GM23338 (cell line): ENCODE measurements at regions not wholly inside any gene's neighbourhood (a gene's known extent, or its start where the extent isn't known, plus 50 kb on each side); places are given as distances from the start of the nearest gene placed in this dataset.
A peak's percentile ranks its signal among the peaks of the same experiment; 100 is the strongest.

Source experiments
- ATAC-seq: fragments of 200-7000 bp; cut with Tn5 transposase; 3 replicates; pipeline ENCODE4 v1.9.1; 2020
- DNase-seq: peaks from one replicate; pipeline ENCODE4 v3.0.0-alpha.2; 2015; ENCODE audit warnings: low spot score
- H2AFZ ChIP-seq: fragments of 200-600 bp; sonication (generic); 2 replicates; pipeline ENCODE4 v1.8.0; 2016; ENCODE audit warnings: antibody characterized with exemption, mild to moderate bottlenecking, moderate library complexity
- H3F3A ChIP-seq: fragments of 200-600 bp; sonication (generic); replicated peaks from 2 replicates; pipeline ENCODE4 v1.8.0; 2017; ENCODE audit warnings: antibody characterized with exemption, mixed run types, low read depth
- H3K27ac ChIP-seq: fragments of 200-600 bp; sonication (generic); 2 replicates; pipeline ENCODE4 v1.6.1; 2016; ENCODE audit warnings: low read depth
- H3K27me3 ChIP-seq: fragments of 200-600 bp; sonication (generic); 2 replicates; pipeline ENCODE4 v1.8.0; 2016; ENCODE audit warnings: mild to moderate bottlenecking, mixed run types, moderate library complexity; ENCODE audit not compliant: insufficient read depth
- H3K36me3 ChIP-seq: fragments of 200-600 bp; sonication (generic); 2 replicates; pipeline ENCODE4 v1.8.0; 2016; ENCODE audit warnings: mild to moderate bottlenecking; ENCODE audit not compliant: insufficient read depth
- H3K4me1 ChIP-seq: fragments of 200-600 bp; sonication (generic); 2 replicates; pipeline ENCODE4 v1.8.0; 2016; ENCODE audit warnings: mild to moderate bottlenecking, moderate library complexity; ENCODE audit not compliant: insufficient read depth
- H3K4me2 ChIP-seq: fragments of 200-600 bp; sonication (generic); 2 replicates; pipeline ENCODE4 v1.7.1; 2017; ENCODE audit warnings: mixed run types
- H3K4me3 ChIP-seq: fragments of 200-600 bp; sonication (generic); 2 replicates; pipeline ENCODE4 v1.6.1; 2016; ENCODE audit warnings: mixed run types
- H3K79me2 ChIP-seq: fragments of 200-600 bp; sonication (generic); replicated peaks from 2 replicates; pipeline ENCODE4 v1.8.0; 2017; ENCODE audit warnings: mild to moderate bottlenecking; ENCODE audit not compliant: insufficient read depth
- H3K9me2 ChIP-seq: fragments of 200-600 bp; sonication (generic); 2 replicates; pipeline ENCODE4 v1.8.0; 2017; ENCODE audit not compliant: insufficient read depth
- H4K20me1 ChIP-seq: fragments of 200-600 bp; sonication (generic); replicated peaks from 2 replicates; pipeline ENCODE4 v1.8.0; 2017; ENCODE audit warnings: mild to moderate bottlenecking; ENCODE audit not compliant: insufficient read depth
- H3K27ac Mint-ChIP-seq: 2 replicates; pipeline ENCODE4 v1.8.0; 2020; ENCODE audit warnings: inconsistent platforms, mild to moderate bottlenecking, moderate library complexity, mixed read lengths
- H3K27me3 Mint-ChIP-seq: 3 replicates; pipeline ENCODE4 v1.8.0; 2022; ENCODE audit warnings: low read depth, mild to moderate bottlenecking, moderate library complexity, mixed read lengths, inconsistent platforms; ENCODE audit not compliant: insufficient read depth, poor library complexity
- H3K36me3 Mint-ChIP-seq: 3 replicates; pipeline ENCODE4 v1.8.0; 2021; ENCODE audit warnings: low read depth, mild to moderate bottlenecking, inconsistent platforms, moderate library complexity, mixed read lengths
- H3K4me1 Mint-ChIP-seq: 3 replicates; pipeline ENCODE4 v1.8.0; 2020; ENCODE audit warnings: mild to moderate bottlenecking, inconsistent platforms, mixed read lengths
- H3K4me3 Mint-ChIP-seq: 3 replicates; pipeline ENCODE4 v1.8.0; 2021; ENCODE audit warnings: moderate library complexity, mild to moderate bottlenecking, inconsistent platforms, mixed read lengths
- H3K9me3 Mint-ChIP-seq: 3 replicates; pipeline ENCODE4 v1.8.0; 2020; ENCODE audit warnings: moderate library complexity, mild to moderate bottlenecking, inconsistent platforms, mixed read lengths
- EZH2 ChIP-seq: fragments of 200-600 bp; sonication (generic); IDR thresholded peaks from one replicate; pipeline ENCODE4 v1.8.0; 2017; ENCODE audit warnings: antibody characterized with exemption, mild to moderate bottlenecking, low read depth; ENCODE audit not compliant: unreplicated experiment
- EZH2phosphoT487 ChIP-seq: fragments of 200-600 bp; sonication (generic); IDR thresholded peaks from one replicate; pipeline ENCODE4 v1.8.1; 2018; ENCODE audit warnings: antibody characterized with exemption; ENCODE audit not compliant: unreplicated experiment
- JUNB ChIP-seq: IDR thresholded peaks from one replicate; pipeline ENCODE4 v1.6.1; 2016; ENCODE audit warnings: antibody characterized with exemption; ENCODE audit not compliant: unreplicated experiment
- NANOG ChIP-seq: IDR thresholded peaks from 2 replicates; pipeline ENCODE4 v1.6.1; 2016; ENCODE audit warnings: antibody characterized with exemption, borderline replicate concordance
- POLR2AphosphoS5 ChIP-seq: IDR thresholded peaks from 2 replicates; pipeline ENCODE4 v1.6.1; 2016; ENCODE audit warnings: antibody characterized with exemption, low read depth
- ZNF114 ChIP-seq: fragments of 250-450 bp; sonication (Bioruptor Pico); IDR thresholded peaks from 2 replicates; pipeline ENCODE4 v1.5.0; 2020; ENCODE audit warnings: mild to moderate bottlenecking, moderate library complexity
- ZNF331 ChIP-seq: fragments of 250-450 bp; sonication (Bioruptor Pico); IDR thresholded peaks from 2 replicates; pipeline ENCODE4 v1.5.0; 2020; ENCODE audit warnings: low read depth, mild to moderate bottlenecking, moderate library complexity
- TF ChIP-seq, protein P1 (sequence below), 2 experiments: fragments of 200-600 bp in 1 of 2; sonication (generic) in 1 of 2; conservative IDR thresholded peaks; 2 replicates each; pipeline versions ENCODE4 v1.5.1 to v1.6.1; 2016 to 2017; ENCODE audit warnings: antibody characterized with exemption in 2 of 2, low read depth in 2 of 2, mild to moderate bottlenecking in 2 of 2, moderate library complexity in 1 of 2
- TF ChIP-seq, protein P2 (sequence below): IDR thresholded peaks from one replicate; pipeline ENCODE4 v1.6.1; 2018; ENCODE audit warnings: antibody characterized with exemption; ENCODE audit not compliant: unreplicated experiment
- TF ChIP-seq, protein P3 (sequence below): IDR thresholded peaks from 2 replicates; pipeline ENCODE4 v1.6.1; 2016; ENCODE audit warnings: antibody characterized with exemption

DNA sequence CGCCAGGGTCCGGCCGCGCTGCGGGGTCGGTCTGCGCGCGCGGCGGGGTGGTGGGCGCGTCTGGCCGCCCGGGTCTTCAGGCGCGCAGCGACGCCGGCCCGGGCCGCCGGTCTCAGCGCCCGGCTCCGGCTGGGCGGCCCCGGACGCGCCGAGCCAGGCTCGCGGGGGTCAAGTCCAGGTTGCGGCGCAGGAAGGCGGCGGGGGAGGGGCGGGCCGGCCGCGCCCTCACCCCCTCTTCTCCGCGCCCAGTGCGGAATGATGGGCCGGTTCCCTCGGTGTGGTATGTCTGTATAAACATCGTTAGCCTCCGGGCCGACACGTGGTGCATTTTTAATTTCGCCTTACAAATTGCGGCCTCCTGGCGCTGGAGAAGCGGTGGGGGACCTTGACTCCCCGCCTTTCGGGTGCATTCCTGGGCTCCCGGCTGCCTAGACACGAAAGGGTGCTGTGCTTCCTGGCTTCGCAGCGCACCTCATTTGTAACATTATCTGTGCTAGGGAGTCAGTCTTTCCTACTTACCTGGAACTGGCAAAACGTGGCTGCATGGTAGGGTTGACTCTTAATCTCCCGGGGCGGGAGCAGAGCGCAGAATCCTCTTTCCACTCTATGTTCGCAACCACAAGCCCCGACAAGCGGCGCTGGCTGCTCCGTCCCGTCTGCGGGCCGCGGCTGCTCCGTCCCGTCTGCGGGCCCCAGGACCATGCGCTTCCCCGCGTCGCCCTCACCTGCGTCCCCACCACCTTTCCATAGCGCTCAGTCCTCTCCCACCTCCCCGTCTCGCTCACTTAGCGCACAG lies 69.0 kb downstream of the CTAGE1 start (continued):
- TF ChIP-seq, protein P1, sequence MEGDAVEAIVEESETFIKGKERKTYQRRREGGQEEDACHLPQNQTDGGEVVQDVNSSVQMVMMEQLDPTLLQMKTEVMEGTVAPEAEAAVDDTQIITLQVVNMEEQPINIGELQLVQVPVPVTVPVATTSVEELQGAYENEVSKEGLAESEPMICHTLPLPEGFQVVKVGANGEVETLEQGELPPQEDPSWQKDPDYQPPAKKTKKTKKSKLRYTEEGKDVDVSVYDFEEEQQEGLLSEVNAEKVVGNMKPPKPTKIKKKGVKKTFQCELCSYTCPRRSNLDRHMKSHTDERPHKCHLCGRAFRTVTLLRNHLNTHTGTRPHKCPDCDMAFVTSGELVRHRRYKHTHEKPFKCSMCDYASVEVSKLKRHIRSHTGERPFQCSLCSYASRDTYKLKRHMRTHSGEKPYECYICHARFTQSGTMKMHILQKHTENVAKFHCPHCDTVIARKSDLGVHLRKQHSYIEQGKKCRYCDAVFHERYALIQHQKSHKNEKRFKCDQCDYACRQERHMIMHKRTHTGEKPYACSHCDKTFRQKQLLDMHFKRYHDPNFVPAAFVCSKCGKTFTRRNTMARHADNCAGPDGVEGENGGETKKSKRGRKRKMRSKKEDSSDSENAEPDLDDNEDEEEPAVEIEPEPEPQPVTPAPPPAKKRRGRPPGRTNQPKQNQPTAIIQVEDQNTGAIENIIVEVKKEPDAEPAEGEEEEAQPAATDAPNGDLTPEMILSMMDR (conservative IDR thresholded peaks at IDR 0.05; ENCODE audit: low read depth in 2 of 2): no peak
- TF ChIP-seq EZH2: no peak
- TF ChIP-seq ZNF114 (CRISPR knock-in tag): no peak
- no peak for TF ChIP-seq ZNF331 (CRISPR knock-in tag)
- TF ChIP-seq NANOG: no peak
- no peak for TF ChIP-seq POLR2AphosphoS5
- TF ChIP-seq, protein P2, sequence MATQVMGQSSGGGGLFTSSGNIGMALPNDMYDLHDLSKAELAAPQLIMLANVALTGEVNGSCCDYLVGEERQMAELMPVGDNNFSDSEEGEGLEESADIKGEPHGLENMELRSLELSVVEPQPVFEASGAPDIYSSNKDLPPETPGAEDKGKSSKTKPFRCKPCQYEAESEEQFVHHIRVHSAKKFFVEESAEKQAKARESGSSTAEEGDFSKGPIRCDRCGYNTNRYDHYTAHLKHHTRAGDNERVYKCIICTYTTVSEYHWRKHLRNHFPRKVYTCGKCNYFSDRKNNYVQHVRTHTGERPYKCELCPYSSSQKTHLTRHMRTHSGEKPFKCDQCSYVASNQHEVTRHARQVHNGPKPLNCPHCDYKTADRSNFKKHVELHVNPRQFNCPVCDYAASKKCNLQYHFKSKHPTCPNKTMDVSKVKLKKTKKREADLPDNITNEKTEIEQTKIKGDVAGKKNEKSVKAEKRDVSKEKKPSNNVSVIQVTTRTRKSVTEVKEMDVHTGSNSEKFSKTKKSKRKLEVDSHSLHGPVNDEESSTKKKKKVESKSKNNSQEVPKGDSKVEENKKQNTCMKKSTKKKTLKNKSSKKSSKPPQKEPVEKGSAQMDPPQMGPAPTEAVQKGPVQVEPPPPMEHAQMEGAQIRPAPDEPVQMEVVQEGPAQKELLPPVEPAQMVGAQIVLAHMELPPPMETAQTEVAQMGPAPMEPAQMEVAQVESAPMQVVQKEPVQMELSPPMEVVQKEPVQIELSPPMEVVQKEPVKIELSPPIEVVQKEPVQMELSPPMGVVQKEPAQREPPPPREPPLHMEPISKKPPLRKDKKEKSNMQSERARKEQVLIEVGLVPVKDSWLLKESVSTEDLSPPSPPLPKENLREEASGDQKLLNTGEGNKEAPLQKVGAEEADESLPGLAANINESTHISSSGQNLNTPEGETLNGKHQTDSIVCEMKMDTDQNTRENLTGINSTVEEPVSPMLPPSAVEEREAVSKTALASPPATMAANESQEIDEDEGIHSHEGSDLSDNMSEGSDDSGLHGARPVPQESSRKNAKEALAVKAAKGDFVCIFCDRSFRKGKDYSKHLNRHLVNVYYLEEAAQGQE: no peak
- no peak for TF ChIP-seq JUNB
- TF ChIP-seq EZH2phosphoT487: no peak

DNA sequence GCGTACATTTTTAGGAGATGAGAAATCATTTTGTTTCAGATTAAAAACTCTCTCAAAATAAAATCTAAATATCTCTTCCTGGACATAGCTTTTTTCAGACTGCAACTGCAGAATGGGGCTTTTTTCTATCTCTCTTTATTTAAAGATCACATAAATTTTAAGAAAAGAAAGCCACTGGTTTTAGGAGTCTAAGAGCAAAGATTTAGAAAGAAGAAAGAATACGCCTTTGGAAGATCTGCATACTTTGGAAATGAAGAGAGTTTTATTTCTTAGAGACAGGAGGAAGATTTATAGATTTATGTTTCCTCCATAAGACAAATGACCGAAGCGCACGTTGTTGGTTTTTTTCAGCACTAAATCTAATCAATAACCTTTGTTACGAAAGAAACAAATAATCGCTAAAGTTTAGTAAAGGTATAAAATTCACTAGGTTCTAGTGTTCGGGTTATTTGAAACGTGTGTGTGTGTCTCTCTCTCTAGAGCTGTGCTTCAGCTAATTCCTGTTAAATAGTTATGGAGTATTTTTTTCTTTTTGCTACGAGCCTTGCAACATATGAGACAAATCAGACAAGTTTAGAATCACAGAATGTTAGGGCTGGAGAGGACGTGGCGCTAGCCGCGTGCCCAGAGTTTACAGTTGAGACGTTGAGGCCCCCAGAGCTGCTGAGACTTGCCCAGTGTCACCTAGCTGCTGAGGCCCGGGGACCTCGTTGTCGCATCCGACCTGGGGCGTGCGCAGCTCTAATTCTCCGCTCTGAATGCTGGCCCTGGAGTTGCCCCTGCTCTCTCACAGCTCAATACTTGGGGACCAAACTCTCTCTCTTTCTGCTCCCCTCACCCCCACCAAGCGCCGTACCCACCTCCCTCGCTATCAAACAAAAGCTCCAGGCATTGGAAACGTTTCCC lies 69.9 kb downstream of the CTAGE1 start:
- peak overlapping the region; percentile 90 for H3K4me2 ChIP-seq
- H3K9me2 ChIP-seq: no peaks in the 10 kb centered on the region
- peak overlapping the region; percentile 97 for H2AFZ ChIP-seq
- Mint-ChIP-seq H3K4me3 (peak overlapping the region; percentile 78), H3K4me1 (peaks cover 36% of the 10 kb centered on the region), H3K9me3 (no peaks in the 10 kb centered on the region), H3K27ac (no peak overlapping the region), H3K27me3 (peaks cover 72% of the 10 kb centered on the region), H3K36me3 (no peaks in the 10 kb centered on the region)
- peak; percentile 4; the same call in 2 of the 3 replicates for ATAC-seq
- H3K27ac ChIP-seq: no peak overlapping the region
- peaks cover 22% of the 10 kb centered on the region for H3K4me1 ChIP-seq
- no peaks in the 10 kb centered on the region for H3K79me2 ChIP-seq
- peaks cover 26% of the 10 kb centered on the region for H4K20me1 ChIP-seq
- H3K4me3 ChIP-seq: peak overlapping the region; percentile 68
- H3K36me3 ChIP-seq: no peaks in the 10 kb centered on the region
- peaks cover 91% of the 10 kb centered on the region for H3K27me3 ChIP-seq
- H3F3A ChIP-seq: peaks cover 7% of the 10 kb centered on the region
- DNase-seq: no peak
- peak; percentile 77 for TF ChIP-seq EZH2
- TF ChIP-seq, protein P3, sequence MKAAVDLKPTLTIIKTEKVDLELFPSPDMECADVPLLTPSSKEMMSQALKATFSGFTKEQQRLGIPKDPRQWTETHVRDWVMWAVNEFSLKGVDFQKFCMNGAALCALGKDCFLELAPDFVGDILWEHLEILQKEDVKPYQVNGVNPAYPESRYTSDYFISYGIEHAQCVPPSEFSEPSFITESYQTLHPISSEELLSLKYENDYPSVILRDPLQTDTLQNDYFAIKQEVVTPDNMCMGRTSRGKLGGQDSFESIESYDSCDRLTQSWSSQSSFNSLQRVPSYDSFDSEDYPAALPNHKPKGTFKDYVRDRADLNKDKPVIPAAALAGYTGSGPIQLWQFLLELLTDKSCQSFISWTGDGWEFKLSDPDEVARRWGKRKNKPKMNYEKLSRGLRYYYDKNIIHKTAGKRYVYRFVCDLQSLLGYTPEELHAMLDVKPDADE: no peak
